22Rv1 (cell line): ENCODE measurements at regions not wholly inside any gene's neighbourhood (a gene's known extent, or its start where the extent isn't known, plus 50 kb on each side); places are given as distances from the start of the nearest gene placed in this dataset.

Source experiments
- H3K27ac ChIP-seq: fragments of 450-650 bp; 2 replicates; pipeline ENCODE4 v1.5.1; 2017
- ZFX ChIP-seq: fragments of 450-650 bp; IDR thresholded peaks from 2 replicates; pipeline ENCODE4 v1.6.1; 2017; ENCODE audit warnings: antibody characterized with exemption, borderline replicate concordance
- TF ChIP-seq, protein P1 (sequence below): fragments of 450-650 bp; IDR thresholded peaks from 2 replicates; pipeline ENCODE4 v1.5.1; 2017; ENCODE audit warnings: mild to moderate bottlenecking

GRCh38 chr4:23113104-23113503 lies 420.4 kb downstream of the GBA3 start:
- H3K27ac ChIP-seq, result no peak overlapping the region
- TF ChIP-seq, protein P1, sequence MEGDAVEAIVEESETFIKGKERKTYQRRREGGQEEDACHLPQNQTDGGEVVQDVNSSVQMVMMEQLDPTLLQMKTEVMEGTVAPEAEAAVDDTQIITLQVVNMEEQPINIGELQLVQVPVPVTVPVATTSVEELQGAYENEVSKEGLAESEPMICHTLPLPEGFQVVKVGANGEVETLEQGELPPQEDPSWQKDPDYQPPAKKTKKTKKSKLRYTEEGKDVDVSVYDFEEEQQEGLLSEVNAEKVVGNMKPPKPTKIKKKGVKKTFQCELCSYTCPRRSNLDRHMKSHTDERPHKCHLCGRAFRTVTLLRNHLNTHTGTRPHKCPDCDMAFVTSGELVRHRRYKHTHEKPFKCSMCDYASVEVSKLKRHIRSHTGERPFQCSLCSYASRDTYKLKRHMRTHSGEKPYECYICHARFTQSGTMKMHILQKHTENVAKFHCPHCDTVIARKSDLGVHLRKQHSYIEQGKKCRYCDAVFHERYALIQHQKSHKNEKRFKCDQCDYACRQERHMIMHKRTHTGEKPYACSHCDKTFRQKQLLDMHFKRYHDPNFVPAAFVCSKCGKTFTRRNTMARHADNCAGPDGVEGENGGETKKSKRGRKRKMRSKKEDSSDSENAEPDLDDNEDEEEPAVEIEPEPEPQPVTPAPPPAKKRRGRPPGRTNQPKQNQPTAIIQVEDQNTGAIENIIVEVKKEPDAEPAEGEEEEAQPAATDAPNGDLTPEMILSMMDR, result no peak
- no peak for TF ChIP-seq ZFX

GRCh38 chr4:23106516-23106915 lies 413.8 kb downstream of the GBA3 start:
- H3K27ac ChIP-seq, result no peak overlapping the region
- no peak for TF ChIP-seq ZFX
- TF ChIP-seq, protein P1, result no peak

DNA sequence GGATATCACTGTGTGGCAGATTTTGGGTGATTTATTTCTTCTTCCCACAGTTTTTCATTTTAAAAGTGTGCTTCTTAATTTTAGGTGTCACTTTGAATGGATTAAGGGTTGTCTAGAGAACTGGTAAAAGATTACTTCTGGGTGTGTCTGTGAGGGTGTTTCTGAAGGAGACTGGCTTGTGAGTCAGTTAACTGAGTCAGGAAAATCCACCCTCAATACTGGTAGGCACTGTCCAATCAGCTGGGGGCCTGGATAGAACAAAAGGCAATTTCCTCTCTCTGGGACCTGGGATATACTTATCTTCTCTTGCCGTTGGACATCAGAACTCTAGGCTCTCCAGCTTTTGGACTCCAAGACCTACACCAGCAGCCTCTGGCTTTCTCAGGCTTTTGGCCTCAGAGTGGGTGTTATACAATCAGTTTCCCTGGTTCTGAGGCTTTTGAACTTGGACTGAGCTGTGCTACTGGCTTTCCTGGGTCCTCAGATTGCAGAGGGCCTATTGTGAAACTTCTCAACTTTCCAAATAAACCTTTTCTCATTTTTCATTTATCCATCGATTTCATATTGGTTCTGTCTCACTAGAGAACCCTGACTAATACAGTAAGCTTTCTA lies 413.1 kb downstream of the GBA3 start:
- TF ChIP-seq, protein P1, result no peak
- TF ChIP-seq ZFX, result no peak
- H3K27ac ChIP-seq, result no peak overlapping the region

DNA sequence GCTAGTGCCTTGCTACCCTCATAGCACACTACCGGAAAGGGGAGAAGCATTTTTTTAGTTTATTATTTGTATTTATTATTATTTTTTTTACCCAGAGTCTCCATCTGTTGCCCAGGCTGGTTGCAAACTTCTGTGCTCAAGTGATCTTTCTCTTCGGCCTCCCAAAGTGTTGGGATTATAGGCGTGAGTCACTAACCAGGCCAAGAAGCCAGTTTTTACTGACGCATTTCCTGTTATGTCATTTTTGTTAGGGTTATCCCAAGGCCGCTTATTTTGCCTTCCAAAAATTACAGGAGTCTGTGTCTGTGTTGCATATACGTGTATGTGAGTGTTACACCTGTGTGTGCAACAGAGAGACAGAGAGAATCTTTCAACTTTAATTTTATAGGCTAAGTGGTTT lies 404.5 kb downstream of the GBA3 start:
- TF ChIP-seq, protein P1, result no peak
- no peak for TF ChIP-seq ZFX
- no peak overlapping the region for H3K27ac ChIP-seq

GRCh38 chr4:23091711-23092110 lies 399.0 kb downstream of the GBA3 start:
- H3K27ac ChIP-seq, result no peak overlapping the region
- TF ChIP-seq ZFX, result no peak
- TF ChIP-seq, protein P1, result no peak

DNA sequence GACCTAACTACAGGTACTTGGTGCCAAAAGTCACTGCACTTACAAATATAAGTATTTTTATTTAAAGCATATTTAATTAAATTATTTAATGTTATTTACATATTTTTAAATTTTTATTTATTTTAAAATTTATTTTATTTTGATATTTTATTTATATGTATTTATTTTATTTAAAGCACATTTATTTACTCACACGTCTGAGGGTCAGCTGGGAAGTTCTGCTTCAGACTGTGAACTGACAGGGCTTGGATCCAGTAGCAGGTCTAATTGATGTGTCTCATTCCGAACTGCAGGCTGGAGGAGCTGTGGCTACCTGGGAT lies 392.5 kb downstream of the GBA3 start:
- no peak overlapping the region for H3K27ac ChIP-seq
- TF ChIP-seq, protein P1, result no peak
- no peak for TF ChIP-seq ZFX

GRCh38 chr4:23084559-23085248 lies 392.0 kb downstream of the GBA3 start:
- H3K27ac ChIP-seq, result no peak overlapping the region
- no peak for TF ChIP-seq ZFX
- TF ChIP-seq, protein P1, result no peak
